ENCODE measurements at regions not wholly inside any gene's neighbourhood (a gene's known extent, or its start where the extent isn't known, plus 50 kb on each side); places are given as distances from the start of the nearest gene placed in this dataset.

GRCh38 chr2:180722551-180723239 lies 257.7 kb upstream of the UBE2E3 start:
- TF ChIP-seq CTCF (IDR thresholded peaks at IDR 0.05): no peak
- no peak for TF ChIP-seq POLR2A (IDR thresholded peaks at IDR 0.05)
- intact Hi-C loops (cut with DNase I; ENCODE audit: low total_unique reads): no loop called here
- 56 to 77% methylated on average over 2 of the region's 2 CpGs for WGBS, 2 donors
- H3K4me3 ChIP-seq (ENCODE audit: low read depth, poor library complexity, severe bottlenecking): no peak overlapping the region
- DNase-seq (ENCODE audit: low spot score in 2 of 2): no peak

GRCh38 chr2:180720829-180721228 lies 259.6 kb upstream of the UBE2E3 start:
- WGBS, 2 donors: 59 to 75% methylated on average over 1 of the region's 1 CpG
- TF ChIP-seq POLR2A (IDR thresholded peaks at IDR 0.05): no peak
- TF ChIP-seq CTCF (IDR thresholded peaks at IDR 0.05): no peak
- intact Hi-C loops (cut with DNase I; ENCODE audit: low total_unique reads): no loop called here
- no peak overlapping the region for H3K4me3 ChIP-seq (ENCODE audit: low read depth, poor library complexity, severe bottlenecking)
- DNase-seq (ENCODE audit: low spot score in 2 of 2): no peak

GRCh38 chr2:180717588-180717987 lies 262.8 kb upstream of the UBE2E3 start:
- no peak for DNase-seq (ENCODE audit: low spot score in 2 of 2)
- intact Hi-C loops (cut with DNase I; ENCODE audit: low total_unique reads): no loop called here
- WGBS, 2 donors: 76 to 90% methylated on average over 3 of the region's 3 CpGs
- TF ChIP-seq POLR2A (IDR thresholded peaks at IDR 0.05) (no peak), CTCF (IDR thresholded peaks at IDR 0.05) (no peak)
- H3K4me3 ChIP-seq (ENCODE audit: low read depth, poor library complexity, severe bottlenecking): no peak overlapping the region

GRCh38 chr2:180716186-180717180 lies 263.9 kb upstream of the UBE2E3 start:
- intact Hi-C loops (cut with DNase I; ENCODE audit: low total_unique reads): no loop called here
- DNase-seq (ENCODE audit: low spot score in 2 of 2): no peak
- TF ChIP-seq POLR2A (IDR thresholded peaks at IDR 0.05) (no peak), CTCF (IDR thresholded peaks at IDR 0.05) (no peak)
- WGBS, 2 donors: 71 to 76% methylated on average over 4 of the region's 4 CpGs
- H3K4me3 ChIP-seq (ENCODE audit: low read depth, poor library complexity, severe bottlenecking): no peak overlapping the region

GRCh38 chr2:180715044-180715443 lies 265.4 kb upstream of the UBE2E3 start:
- intact Hi-C loops (cut with DNase I; ENCODE audit: low total_unique reads): no loop called here
- no peak overlapping the region for H3K4me3 ChIP-seq (ENCODE audit: low read depth, poor library complexity, severe bottlenecking)
- no peak for TF ChIP-seq POLR2A (IDR thresholded peaks at IDR 0.05)
- no peak for TF ChIP-seq CTCF (IDR thresholded peaks at IDR 0.05)
- no peak for DNase-seq (ENCODE audit: low spot score in 2 of 2)
- 43 to 53% methylated on average over 1 of the region's 1 CpG for WGBS, 2 donors

Data from lower leg skin (tissue), 4 donors.